ENCODE measurements at regions not wholly inside any gene's neighbourhood (a gene's known extent, or its start where the extent isn't known, plus 50 kb on each side); places are given as distances from the start of the nearest gene placed in this dataset.

DNA sequence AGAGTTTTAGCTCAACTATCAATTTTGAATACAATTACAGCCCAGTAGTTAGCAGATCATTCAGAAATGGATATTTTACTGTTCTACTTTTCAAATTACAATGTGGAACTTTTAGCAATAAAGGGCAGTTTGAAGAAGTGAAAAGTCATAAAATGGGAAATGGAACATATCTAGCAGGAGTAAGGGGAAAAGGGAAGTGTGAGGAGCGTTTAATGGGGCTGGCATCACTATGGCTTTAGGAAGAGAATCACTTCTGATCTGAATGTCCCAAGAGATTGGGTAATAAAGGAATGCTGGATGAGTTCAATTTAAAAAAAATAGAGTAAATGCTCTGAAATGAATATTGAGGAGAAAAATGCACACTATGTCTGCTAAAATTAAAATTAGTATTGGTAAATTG, 77.4 kb downstream of the ATPSCKMT start (continued):
- TF ChIP-seq, protein P1, sequence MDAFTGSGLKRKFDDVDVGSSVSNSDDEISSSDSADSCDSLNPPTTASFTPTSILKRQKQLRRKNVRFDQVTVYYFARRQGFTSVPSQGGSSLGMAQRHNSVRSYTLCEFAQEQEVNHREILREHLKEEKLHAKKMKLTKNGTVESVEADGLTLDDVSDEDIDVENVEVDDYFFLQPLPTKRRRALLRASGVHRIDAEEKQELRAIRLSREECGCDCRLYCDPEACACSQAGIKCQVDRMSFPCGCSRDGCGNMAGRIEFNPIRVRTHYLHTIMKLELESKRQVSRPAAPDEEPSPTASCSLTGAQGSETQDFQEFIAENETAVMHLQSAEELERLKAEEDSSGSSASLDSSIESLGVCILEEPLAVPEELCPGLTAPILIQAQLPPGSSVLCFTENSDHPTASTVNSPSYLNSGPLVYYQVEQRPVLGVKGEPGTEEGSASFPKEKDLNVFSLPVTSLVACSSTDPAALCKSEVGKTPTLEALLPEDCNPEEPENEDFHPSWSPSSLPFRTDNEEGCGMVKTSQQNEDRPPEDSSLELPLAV (CRISPR knock-in tag; conservative IDR thresholded peaks at IDR 0.05; ENCODE audit: low read depth) = no peak
- TF ChIP-seq, protein P2, sequence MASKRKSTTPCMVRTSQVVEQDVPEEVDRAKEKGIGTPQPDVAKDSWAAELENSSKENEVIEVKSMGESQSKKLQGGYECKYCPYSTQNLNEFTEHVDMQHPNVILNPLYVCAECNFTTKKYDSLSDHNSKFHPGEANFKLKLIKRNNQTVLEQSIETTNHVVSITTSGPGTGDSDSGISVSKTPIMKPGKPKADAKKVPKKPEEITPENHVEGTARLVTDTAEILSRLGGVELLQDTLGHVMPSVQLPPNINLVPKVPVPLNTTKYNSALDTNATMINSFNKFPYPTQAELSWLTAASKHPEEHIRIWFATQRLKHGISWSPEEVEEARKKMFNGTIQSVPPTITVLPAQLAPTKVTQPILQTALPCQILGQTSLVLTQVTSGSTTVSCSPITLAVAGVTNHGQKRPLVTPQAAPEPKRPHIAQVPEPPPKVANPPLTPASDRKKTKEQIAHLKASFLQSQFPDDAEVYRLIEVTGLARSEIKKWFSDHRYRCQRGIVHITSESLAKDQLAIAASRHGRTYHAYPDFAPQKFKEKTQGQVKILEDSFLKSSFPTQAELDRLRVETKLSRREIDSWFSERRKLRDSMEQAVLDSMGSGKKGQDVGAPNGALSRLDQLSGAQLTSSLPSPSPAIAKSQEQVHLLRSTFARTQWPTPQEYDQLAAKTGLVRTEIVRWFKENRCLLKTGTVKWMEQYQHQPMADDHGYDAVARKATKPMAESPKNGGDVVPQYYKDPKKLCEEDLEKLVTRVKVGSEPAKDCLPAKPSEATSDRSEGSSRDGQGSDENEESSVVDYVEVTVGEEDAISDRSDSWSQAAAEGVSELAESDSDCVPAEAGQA (IDR thresholded peaks at IDR 0.05; ENCODE audit: low read depth) = no peak
- TF ChIP-seq, protein P2 (CRISPR knock-in tag; IDR thresholded peaks at IDR 0.05; ENCODE audit: borderline replicate concordance) = no peak

DNA sequence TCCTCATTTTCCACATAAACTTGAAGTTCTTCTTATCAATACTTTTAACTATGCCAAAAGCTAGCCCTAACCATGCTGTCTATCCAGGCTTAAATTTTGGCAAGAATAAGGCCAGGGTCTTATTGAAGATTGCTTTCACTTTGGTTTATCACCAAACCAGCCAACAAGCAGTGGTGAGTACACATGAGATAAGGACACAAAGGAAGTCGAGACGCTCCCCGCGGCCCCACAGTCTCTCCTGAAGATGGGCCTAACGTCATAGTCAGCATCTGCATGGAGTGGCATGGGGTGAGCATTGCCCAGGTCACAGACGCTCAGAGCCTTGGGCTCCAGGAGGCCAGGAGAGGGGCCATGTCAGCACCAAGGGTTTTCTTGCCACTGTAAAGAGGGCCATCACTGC, 80.3 kb downstream of the ATPSCKMT start:
- no peak for ATAC-seq
- H3K4me3 ChIP-seq (replicated peaks in 1 of 3; ENCODE audit: insufficient read depth in 1 of 3, low read depth in 2 of 3, low read length in 3 of 3) = no peak overlapping the region
- intact Hi-C loops (cut with micrococcal nuclease; ENCODE audit: unreplicated experiment) (no loop called here), in situ Hi-C loops (cut with HindIII; ENCODE audit: extremely low pct_ligation_motif_present, low pct_unique_long_range_greater_than_20kb) (no loop called here)
- no peaks in the 10 kb centered on the region for H3K4me1 ChIP-seq (ENCODE audit: insufficient read depth, low read length)
- ChIA-PET POLR2A (no interaction called here), CTCF (ENCODE audit: low intra/inter-chr PET ratio, low total read pairs) (no interaction called here)
- BruUV-seq (replicated peaks) = no TSS peak
- H3K9me3 ChIP-seq (ENCODE audit: low read length) = peaks cover 18% of the 10 kb centered on the region
- FAIRE-seq = no peak
- no peak for DNase-seq (ENCODE audit: low spot score)
- no peaks in the 10 kb centered on the region for H3K79me2 ChIP-seq (ENCODE audit: insufficient read depth, low read length)
- H3K4me2 ChIP-seq (ENCODE audit: low read depth, low read length) = no peak overlapping the region
- H2AFZ ChIP-seq (ENCODE audit: low read length) = no peak overlapping the region
- H4K20me1 ChIP-seq (ENCODE audit: insufficient read depth, low read length) = no peaks in the 10 kb centered on the region
- H3K27me3 ChIP-seq (ENCODE audit: control insufficient read depth in 1 of 2, insufficient read depth in 2 of 2, low read length in 2 of 2) = no peaks in the 10 kb centered on the region
- no peak for TF ChIP-seq TFDP1 (CRISPR knock-in tag; IDR thresholded peaks at IDR 0.05; ENCODE audit: borderline replicate concordance)
- TF ChIP-seq, protein P3, sequence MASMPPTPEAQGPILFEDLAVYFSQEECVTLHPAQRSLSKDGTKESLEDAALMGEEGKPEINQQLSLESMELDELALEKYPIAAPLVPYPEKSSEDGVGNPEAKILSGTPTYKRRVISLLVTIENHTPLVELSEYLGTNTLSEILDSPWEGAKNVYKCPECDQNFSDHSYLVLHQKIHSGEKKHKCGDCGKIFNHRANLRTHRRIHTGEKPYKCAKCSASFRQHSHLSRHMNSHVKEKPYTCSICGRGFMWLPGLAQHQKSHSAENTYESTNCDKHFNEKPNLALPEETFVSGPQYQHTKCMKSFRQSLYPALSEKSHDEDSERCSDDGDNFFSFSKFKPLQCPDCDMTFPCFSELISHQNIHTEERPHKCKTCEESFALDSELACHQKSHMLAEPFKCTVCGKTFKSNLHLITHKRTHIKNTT (CRISPR knock-in tag; IDR thresholded peaks at IDR 0.05) = no peak
- no peak for TF ChIP-seq ZFAT (CRISPR knock-in tag; conservative IDR thresholded peaks at IDR 0.05)
- no peak for TF ChIP-seq RARG (CRISPR knock-in tag; IDR thresholded peaks at IDR 0.05; ENCODE audit: low read depth)
- TF ChIP-seq SAFB2 (CRISPR knock-in tag; IDR thresholded peaks at IDR 0.05; ENCODE audit: borderline replicate concordance, low read depth) = no peak
- no peak for TF ChIP-seq ZNF382 (CRISPR knock-in tag; IDR thresholded peaks at IDR 0.05; ENCODE audit: borderline replicate concordance)
- no peak for TF ChIP-seq ELF4 (CRISPR knock-in tag; IDR thresholded peaks at IDR 0.05; ENCODE audit: borderline replicate concordance)
- TF ChIP-seq MEIS1 (CRISPR knock-in tag; IDR thresholded peaks at IDR 0.05; ENCODE audit: borderline replicate concordance) = no peak
- TF ChIP-seq ZNF572 (CRISPR knock-in tag; IDR thresholded peaks at IDR 0.05) = no peak
- TF ChIP-seq ZFP36 (IDR thresholded peaks at IDR 0.05; ENCODE audit: borderline replicate concordance, low read depth, low read length, partially characterized antibody) = no peak
- no peak overlapping the region for H3K27ac ChIP-seq (ENCODE audit: extremely low read length, insufficient read depth, low read length)
- 64% methylated on average over 3 of the region's 6 CpGs for WGBS (ENCODE audit: low lambda C conversion rate)
- H3K9ac ChIP-seq (ENCODE audit: insufficient read depth, low read depth, low read length) = no peak overlapping the region
- no peaks in the 10 kb centered on the region for H3K36me3 ChIP-seq (replicated peaks in 1 of 2; ENCODE audit: control insufficient read depth in 1 of 2, insufficient read depth in 2 of 2, low read length in 2 of 2)
